CD14-positive monocyte (primary cell): ENCODE measurements at regions not wholly inside any gene's neighbourhood (a gene's known extent, or its start where the extent isn't known, plus 50 kb on each side); places are given as distances from the start of the nearest gene placed in this dataset.
"Not testable (repeated sequence)": the region's sequence is repeated elsewhere in the genome, so short reads cannot be mapped to it uniquely, and the experiment has no call there.

Experiments used
- DNase-seq, 3 donors: peaks; one replicate each; pipeline ENCODE4 v3.0.0-alpha.2; 2011 to 2022
- H2AFZ ChIP-seq: 2 replicates; pipeline ENCODE4 v1.6.0; 2012; ENCODE audit warnings: mild to moderate bottlenecking, low read depth, low read length, inconsistent platforms; ENCODE audit not compliant: insufficient read depth, poor library complexity, severe bottlenecking
- H3K27ac ChIP-seq, 2 donors: 1 replicate in 1 of 2; 2 replicates in 1 of 2; pipeline ENCODE4 v1.5.1; 2012 to 2013; ENCODE audit warnings: low read length in 2 of 2, control low read depth in 1 of 2, inconsistent platforms in 1 of 2, low read depth in 1 of 2, mild to moderate bottlenecking in 1 of 2
- H3K27me3 ChIP-seq, 2 donors: one replicate each; pipeline versions ENCODE4 v1.6.0 to v1.6.1; 2011 to 2013; ENCODE audit warnings: low read length in 2 of 2; ENCODE audit not compliant: control insufficient read depth in 2 of 2, insufficient read depth in 2 of 2
- H3K36me3 ChIP-seq, 2 donors: replicated peaks in 1 of 2; 1 replicate in 1 of 2; 2 replicates in 1 of 2; pipeline versions ENCODE4 v1.5.1 to v1.6.1; 2012 to 2013; ENCODE audit warnings: low read length in 2 of 2, control low read depth in 1 of 2, inconsistent platforms in 1 of 2, mild to moderate bottlenecking in 1 of 2; ENCODE audit not compliant: insufficient read depth in 2 of 2, control insufficient read depth in 1 of 2
- H3K4me1 ChIP-seq, 2 donors: 1 replicate in 1 of 2; 2 replicates in 1 of 2; pipeline versions ENCODE4 v1.5.1 to v1.6.1; 2012 to 2013; ENCODE audit warnings: low read length in 2 of 2, control low read depth in 1 of 2, inconsistent platforms in 1 of 2, mild to moderate bottlenecking in 1 of 2, moderate library complexity in 1 of 2; ENCODE audit not compliant: insufficient read depth in 2 of 2, control insufficient read depth in 1 of 2
- H3K4me2 ChIP-seq: replicated peaks from 2 replicates; pipeline ENCODE3; 2012; ENCODE audit warnings: low read length, moderate library complexity, mild to moderate bottlenecking; ENCODE audit not compliant: poor library complexity, severe bottlenecking; ENCODE audit errors: extremely low read depth
- H3K4me3 ChIP-seq, 3 experiments: fragments of 200-600 bp in 1 of 3; sonication (generic) in 1 of 3; replicated peaks in 1 of 3; 1 replicate in 2 of 3; 2 replicates in 1 of 3; pipeline ENCODE4 v1.5.1; 2011 to 2013; ENCODE audit warnings: low read length in 3 of 3, mild to moderate bottlenecking in 3 of 3, control low read depth in 2 of 3, low read depth in 2 of 3, inconsistent platforms in 1 of 3, moderate library complexity in 1 of 3
- H3K79me2 ChIP-seq: 2 replicates; pipeline ENCODE4 v1.6.0; 2012; ENCODE audit warnings: mild to moderate bottlenecking, control low read depth, inconsistent platforms, low read length, moderate library complexity; ENCODE audit not compliant: insufficient read depth
- H3K9ac ChIP-seq: 2 replicates; pipeline ENCODE4 v1.6.0; 2017; ENCODE audit warnings: low read length, mild to moderate bottlenecking; ENCODE audit not compliant: insufficient read depth, poor library complexity, severe bottlenecking
- H3K9me3 ChIP-seq, 2 donors: replicated peaks in 1 of 2; 1 replicate in 1 of 2; 2 replicates in 1 of 2; pipeline versions ENCODE4 v1.5.1 to v1.6.1; 2012 to 2013; ENCODE audit warnings: low read length in 2 of 2, control low read depth in 1 of 2; ENCODE audit not compliant: control insufficient read depth in 1 of 2, insufficient read depth in 1 of 2
- H4K20me1 ChIP-seq: 2 replicates; pipeline ENCODE4 v1.6.0; 2012; ENCODE audit warnings: mild to moderate bottlenecking, low read length, control low read depth, moderate library complexity; ENCODE audit not compliant: insufficient read depth
- H3K27ac Mint-ChIP-seq, 7 donors: one replicate each; pipeline ENCODE4 v1.8.0; 2020; ENCODE audit warnings: mild to moderate bottlenecking in 7 of 7, mixed read lengths in 7 of 7, moderate library complexity in 6 of 7, inconsistent platforms in 2 of 7
- H3K27me3 Mint-ChIP-seq, 3 donors: one replicate each; pipeline ENCODE4 v1.8.0; 2021 to 2022; ENCODE audit warnings: low read depth in 3 of 3, mild to moderate bottlenecking in 3 of 3, mixed read lengths in 3 of 3, moderate library complexity in 3 of 3, inconsistent platforms in 1 of 3
- H3K36me3 Mint-ChIP-seq, 2 donors: one replicate each; pipeline ENCODE4 v1.8.0; 2020; ENCODE audit warnings: mixed read lengths in 2 of 2, inconsistent platforms in 1 of 2, mild to moderate bottlenecking in 1 of 2
- H3K4me1 Mint-ChIP-seq: one replicate; pipeline ENCODE4 v1.8.0; 2020; ENCODE audit warnings: mild to moderate bottlenecking, mixed read lengths
- H3K4me3 Mint-ChIP-seq, 2 donors: one replicate each; pipeline ENCODE4 v1.8.0; 2020; ENCODE audit warnings: mild to moderate bottlenecking in 2 of 2, mixed read lengths in 2 of 2, moderate library complexity in 1 of 2
- H3K9me3 Mint-ChIP-seq, 7 donors: one replicate each; pipeline ENCODE4 v1.8.0; 2020 to 2022; ENCODE audit warnings: mixed read lengths in 7 of 7, mild to moderate bottlenecking in 6 of 7, moderate library complexity in 6 of 7, inconsistent platforms in 2 of 7
- WGBS: methylation state at CpG from one replicate; pipeline ENCODE4 v1.1.5; 2013; ENCODE audit warnings: missing lambda C conversion rate; ENCODE audit not compliant: insufficient coverage; 5-methylcytosine and 5-hydroxymethylcytosine counted together
- intact Hi-C, 2 donors: fragments of 100-400 bp; cut with micrococcal nuclease; formaldehyde crosslinking; loops; one replicate each; pipeline versions ENCODE4 v1.15.0 to v1.15.1; 2023
- TF ChIP-seq, protein P1 (sequence below): fragments of 200-600 bp; IDR thresholded peaks from one replicate; pipeline ENCODE4 v1.8.0; 2022; ENCODE audit warnings: antibody characterized with exemption, mild to moderate bottlenecking

DNA sequence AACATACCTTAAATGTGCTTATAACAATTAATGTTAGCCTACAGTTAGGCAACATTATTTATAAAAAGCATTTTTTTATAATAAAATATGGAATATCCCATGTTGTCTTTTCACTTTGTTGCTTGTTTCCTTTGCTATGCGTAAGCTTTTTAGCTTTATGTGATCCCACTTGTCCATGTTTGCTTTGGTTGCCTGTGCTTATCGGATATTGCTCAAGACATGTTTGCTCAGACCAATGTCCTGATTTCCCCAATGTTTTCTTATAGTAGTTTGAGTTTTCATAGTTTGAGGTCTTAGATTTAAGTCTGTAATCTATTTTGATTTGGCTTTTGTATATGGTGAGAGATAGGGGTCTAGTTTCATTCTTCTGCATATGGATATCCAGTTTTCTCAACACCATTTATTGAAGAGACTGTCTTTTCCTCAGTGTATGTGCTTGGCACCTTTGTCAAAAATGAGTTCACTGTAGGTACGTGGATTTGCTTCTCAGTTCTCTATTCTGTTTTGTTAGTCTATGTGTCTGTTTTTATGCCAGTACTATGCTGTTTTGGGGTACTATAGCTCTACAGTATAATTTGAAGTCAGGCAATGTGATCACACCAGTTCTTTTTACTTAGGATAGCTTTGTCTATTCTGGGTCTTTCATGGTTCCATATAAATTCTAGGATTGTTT lies 592.7 kb upstream of the SEMA6D start:
- no peak overlapping the region for H3K27ac ChIP-seq
- TF ChIP-seq, protein P1, sequence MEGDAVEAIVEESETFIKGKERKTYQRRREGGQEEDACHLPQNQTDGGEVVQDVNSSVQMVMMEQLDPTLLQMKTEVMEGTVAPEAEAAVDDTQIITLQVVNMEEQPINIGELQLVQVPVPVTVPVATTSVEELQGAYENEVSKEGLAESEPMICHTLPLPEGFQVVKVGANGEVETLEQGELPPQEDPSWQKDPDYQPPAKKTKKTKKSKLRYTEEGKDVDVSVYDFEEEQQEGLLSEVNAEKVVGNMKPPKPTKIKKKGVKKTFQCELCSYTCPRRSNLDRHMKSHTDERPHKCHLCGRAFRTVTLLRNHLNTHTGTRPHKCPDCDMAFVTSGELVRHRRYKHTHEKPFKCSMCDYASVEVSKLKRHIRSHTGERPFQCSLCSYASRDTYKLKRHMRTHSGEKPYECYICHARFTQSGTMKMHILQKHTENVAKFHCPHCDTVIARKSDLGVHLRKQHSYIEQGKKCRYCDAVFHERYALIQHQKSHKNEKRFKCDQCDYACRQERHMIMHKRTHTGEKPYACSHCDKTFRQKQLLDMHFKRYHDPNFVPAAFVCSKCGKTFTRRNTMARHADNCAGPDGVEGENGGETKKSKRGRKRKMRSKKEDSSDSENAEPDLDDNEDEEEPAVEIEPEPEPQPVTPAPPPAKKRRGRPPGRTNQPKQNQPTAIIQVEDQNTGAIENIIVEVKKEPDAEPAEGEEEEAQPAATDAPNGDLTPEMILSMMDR = no peak
- H3K4me1 ChIP-seq = no peaks in the 10 kb centered on the region
- no peak for DNase-seq
- H3K27me3 ChIP-seq = no peaks in the 10 kb centered on the region
- Mint-ChIP-seq H3K27ac (no peak overlapping the region), H3K36me3 (no peaks in the 10 kb centered on the region), H3K4me3 (no peak overlapping the region), H3K27me3 (peaks cover 0 to 2% (median 2%) of the 10 kb centered on the region in 3 donors), H3K9me3 (peaks cover 6 to 12% (median 10%) of the 10 kb centered on the region in 7 donors), H3K4me1 (no peaks in the 10 kb centered on the region)
- H2AFZ ChIP-seq = no peak overlapping the region
- H3K4me3 ChIP-seq = no peak overlapping the region
- H3K36me3 ChIP-seq = no peaks in the 10 kb centered on the region
- no peak overlapping the region for H3K4me2 ChIP-seq
- peaks cover 6 to 20% of the 10 kb centered on the region in 2 donors for H3K9me3 ChIP-seq
- H4K20me1 ChIP-seq = no peaks in the 10 kb centered on the region
- no peaks in the 10 kb centered on the region for H3K79me2 ChIP-seq
- H3K9ac ChIP-seq = no peak overlapping the region
- intact Hi-C loops = no loop called here
- WGBS = 100% methylated on average over 2 of the region's 3 CpGs

DNA sequence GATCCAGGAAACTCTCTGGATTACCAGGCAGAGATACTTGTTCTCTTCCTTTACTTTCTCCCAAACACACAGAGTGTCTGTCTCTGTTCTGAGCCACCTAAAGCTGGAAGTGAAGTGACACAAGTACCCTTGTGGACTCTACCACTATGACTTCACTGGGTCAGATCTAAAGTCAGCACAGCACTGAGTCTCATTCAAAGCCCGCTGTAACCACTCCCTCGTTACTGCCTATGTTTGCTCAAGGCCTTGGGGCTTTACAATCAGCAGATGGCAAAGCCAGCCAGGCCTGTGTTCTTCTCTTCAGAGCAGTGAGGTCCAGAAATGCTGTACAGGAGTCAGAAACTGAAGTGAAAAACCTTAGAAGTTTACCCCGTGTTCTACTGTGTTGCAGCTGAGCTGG lies 588.3 kb upstream of the SEMA6D start:
- H3K9me3 Mint-ChIP-seq = peaks cover 13 to 18% (median 17%) of the 10 kb centered on the region in 7 donors
- intact Hi-C loops = no loop called here
- H3K36me3 Mint-ChIP-seq = no peaks in the 10 kb centered on the region
- H3K9ac ChIP-seq = no peak overlapping the region
- no peaks in the 10 kb centered on the region for H3K4me1 ChIP-seq
- H3K27me3 ChIP-seq = no peaks in the 10 kb centered on the region
- no peak overlapping the region for H3K27ac ChIP-seq
- H3K36me3 ChIP-seq = no peaks in the 10 kb centered on the region
- WGBS = 94% methylated on average over 3 of the region's 3 CpGs
- H3K4me1 Mint-ChIP-seq = no peaks in the 10 kb centered on the region
- no peaks in the 10 kb centered on the region for H3K79me2 ChIP-seq
- no peaks in the 10 kb centered on the region for H3K27me3 Mint-ChIP-seq
- peaks cover 13 to 25% of the 10 kb centered on the region in 2 donors for H3K9me3 ChIP-seq
- TF ChIP-seq, protein P1 = no peak
- no peak for DNase-seq
- no peak overlapping the region for H3K4me3 ChIP-seq
- no peak overlapping the region for H3K27ac Mint-ChIP-seq
- H3K4me2 ChIP-seq = no peak overlapping the region
- no peak overlapping the region for H2AFZ ChIP-seq
- no peak overlapping the region for H3K4me3 Mint-ChIP-seq
- no peaks in the 10 kb centered on the region for H4K20me1 ChIP-seq

DNA sequence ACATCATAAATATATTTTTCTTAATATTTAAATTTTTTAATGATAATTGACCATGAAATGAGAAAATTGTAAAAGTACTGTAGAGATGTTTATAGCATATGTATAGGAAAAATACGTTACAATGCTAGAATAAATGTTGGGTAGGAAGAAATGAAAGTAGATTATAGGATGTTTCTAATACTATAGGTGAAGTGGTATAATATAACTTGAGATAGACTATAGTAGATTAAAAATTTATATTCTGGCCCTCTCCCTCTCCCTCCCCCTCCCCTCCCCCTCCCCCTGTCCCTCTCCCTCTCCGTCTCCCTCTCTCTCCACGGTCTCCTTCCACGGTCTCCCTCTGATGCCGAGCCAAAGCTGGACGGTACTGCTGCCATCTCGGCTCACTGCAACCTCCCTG lies 585.9 kb upstream of the SEMA6D start:
- H3K4me3 Mint-ChIP-seq, DNase-seq, H4K20me1 ChIP-seq, intact Hi-C loops, H3K27me3 ChIP-seq, H3K36me3 Mint-ChIP-seq, H3K27ac ChIP-seq, H3K4me1 Mint-ChIP-seq, H3K79me2 ChIP-seq, H3K27me3 Mint-ChIP-seq, H2AFZ ChIP-seq, H3K4me2 ChIP-seq, H3K36me3 ChIP-seq, H3K4me3 ChIP-seq, H3K9ac ChIP-seq, H3K4me1 ChIP-seq, H3K27ac Mint-ChIP-seq: not testable (repeated sequence)
- WGBS = no CpG with 5 or more reads among the region's 7 CpGs
- H3K9me3 Mint-ChIP-seq = peaks cover 13 to 19% (median 17%) of the 10 kb centered on the region in 7 donors
- peaks cover 13 to 25% of the 10 kb centered on the region in 2 donors for H3K9me3 ChIP-seq
